Astrocyte of the hippocampus (primary cell): ENCODE measurements at regions not wholly inside any gene's neighbourhood (a gene's known extent, or its start where the extent isn't known, plus 50 kb on each side); places are given as distances from the start of the nearest gene placed in this dataset.
"Not testable (repeated sequence)": the region's sequence is repeated elsewhere in the genome, so short reads cannot be mapped to it uniquely, and the experiment has no call there.

Experiments
- DNase-seq: peaks from one replicate; pipeline ENCODE4 v3.0.0; 2011; ENCODE audit warnings: low read depth, low spot score

DNA sequence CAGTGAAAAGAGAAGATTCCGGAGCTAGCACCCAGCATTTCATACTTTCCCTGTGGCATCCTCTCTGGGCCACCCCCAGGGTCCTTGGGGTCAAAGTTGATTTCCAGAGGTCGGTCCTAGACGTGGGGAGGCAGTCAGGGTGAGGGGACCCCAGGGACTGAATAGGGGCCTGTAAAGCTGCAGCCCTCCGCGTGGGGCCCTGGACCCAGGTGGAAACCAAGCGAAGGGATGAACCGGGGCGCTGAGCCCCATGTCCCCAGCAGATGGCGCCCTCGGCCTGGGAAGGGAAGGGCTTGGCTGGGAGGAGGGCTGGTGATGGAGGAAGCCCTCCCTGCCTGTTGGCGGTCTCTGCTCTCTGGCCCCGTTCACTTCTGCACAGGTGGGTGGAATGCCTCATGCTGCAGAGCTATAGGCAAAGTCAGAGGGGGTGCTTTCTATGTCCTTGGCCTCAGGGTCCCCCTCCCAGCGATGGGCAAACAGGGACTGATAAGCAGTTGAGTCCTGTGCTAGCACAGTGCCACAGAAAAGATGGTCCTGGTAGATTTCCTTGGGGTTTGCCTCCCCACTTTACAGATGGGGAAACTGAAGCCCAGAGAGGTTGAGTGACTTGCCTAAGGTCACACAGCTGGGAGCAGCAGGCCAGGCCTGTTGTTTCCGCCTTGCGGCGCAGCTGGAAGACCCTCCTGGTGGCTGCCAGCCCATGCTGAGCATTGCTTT, 163.4 kb upstream of the CIBAR2 start:
- DNase-seq: peak; percentile 83

DNA sequence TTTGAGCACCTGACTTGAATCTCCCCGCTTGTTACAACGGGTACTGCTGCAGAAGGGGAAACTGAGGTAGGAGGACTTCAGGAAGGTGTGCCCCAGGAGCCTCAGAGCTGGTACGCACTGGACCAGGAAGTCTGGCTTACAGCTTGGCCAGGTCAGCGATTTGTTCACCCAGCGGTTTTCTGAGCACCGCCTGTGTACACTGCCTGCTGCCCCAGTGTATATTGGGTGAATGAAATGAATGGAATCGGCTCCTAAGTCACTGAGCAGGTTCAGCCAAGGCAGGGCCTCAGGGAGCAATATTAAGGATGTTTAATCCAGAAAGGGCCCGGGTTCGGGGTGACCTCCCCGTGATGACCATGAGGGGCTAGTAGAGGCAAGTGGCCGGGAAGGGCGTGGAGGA, 164.0 kb upstream of the CIBAR2 start:
- DNase-seq: no peak

DNA sequence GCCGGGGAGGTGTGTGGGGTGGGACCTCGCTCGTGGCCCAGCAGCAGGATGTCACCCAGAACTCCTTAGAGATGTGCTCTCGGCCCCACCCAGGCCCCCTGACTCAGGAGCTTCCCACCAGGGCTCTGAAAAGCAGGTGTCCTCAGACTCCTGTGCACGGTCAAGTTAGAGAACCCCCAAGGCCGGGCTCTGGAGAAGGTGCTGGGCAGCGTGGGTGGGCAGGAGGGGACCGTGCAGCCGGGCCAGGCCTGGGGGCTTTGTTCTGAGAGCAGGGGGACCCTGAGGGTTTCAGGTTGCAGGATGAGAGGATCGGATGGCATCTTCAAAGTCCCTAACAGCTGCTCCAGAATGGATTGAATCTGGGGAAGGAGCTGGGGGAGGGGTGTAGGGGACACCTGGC, 164.4 kb upstream of the CIBAR2 start:
- DNase-seq: no peak

DNA sequence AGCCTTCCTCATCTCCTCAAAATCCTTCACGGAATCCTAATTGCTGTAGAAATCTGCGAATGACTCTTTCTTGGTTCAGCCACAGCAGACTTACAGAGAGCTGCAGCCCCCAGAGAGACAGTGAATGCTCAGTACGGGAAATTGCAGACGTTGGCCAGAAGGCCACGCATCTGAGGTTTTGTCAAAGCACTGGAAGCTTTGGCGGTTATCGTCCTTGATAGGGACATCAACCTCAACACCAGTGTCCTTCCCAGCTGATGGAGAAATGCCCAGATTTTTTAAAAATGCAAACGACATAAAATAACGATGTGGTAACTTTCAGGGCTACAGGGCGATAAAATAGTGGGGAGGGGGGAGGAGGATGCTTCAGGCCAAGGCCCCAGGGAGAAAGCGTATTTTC, 166.6 kb upstream of the CIBAR2 start:
- DNase-seq: no peak

DNA sequence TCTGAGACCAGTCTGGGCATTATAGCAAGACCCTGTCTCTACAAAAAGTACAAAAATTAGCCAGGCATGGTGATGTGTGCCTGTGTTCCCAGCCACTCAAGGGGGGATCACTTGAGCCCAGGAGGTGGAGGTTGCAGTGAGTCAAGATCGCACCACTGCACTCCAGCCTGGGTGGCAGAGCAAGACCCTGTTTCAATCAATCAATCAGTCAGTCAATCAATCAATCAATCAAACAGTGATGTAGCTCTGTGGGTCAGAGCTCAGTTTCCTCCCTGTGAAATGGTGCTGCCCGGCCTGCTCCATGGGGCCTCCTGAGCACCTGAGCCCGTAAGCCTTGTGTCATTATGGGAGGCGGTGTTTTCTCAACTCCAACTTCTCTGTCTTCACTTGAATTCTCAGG, 167.1 kb upstream of the CIBAR2 start:
- no peak for DNase-seq

DNA sequence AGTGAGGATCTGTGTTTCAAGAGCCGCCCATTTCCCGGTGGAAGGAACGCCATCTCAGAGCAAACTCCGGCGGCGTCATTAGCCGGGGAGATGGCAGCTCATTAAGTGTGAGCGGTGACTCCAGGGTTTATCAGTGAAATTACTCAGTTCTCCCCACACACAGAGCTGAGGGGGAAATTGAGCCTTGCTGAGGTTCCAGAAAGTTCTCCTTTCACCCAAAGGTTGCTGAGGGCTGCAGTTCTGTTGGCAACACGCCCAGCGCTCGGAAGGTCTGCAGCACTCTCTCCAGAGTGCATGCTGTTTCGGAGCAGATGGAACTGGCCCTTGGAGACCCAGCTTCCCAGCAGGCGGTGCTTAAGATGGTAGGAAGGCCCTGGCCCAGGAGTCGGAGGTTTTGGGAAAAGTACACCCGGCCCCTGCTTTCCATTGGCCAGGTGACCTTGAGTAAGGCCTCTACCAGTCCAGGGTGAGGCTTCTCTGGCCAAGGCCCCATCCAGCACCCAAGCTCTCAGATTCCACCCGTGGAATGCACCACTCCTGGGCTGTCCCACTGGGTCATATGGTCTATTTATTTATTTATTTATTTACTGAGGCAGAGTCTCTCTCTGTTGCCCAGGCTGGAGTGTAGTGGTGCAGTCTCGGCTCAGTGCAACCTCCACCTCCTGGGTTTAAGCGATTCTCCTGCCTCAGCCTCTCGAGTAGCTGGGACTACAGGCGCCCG, 167.7 kb upstream of the CIBAR2 start:
- DNase-seq: no peak

DNA sequence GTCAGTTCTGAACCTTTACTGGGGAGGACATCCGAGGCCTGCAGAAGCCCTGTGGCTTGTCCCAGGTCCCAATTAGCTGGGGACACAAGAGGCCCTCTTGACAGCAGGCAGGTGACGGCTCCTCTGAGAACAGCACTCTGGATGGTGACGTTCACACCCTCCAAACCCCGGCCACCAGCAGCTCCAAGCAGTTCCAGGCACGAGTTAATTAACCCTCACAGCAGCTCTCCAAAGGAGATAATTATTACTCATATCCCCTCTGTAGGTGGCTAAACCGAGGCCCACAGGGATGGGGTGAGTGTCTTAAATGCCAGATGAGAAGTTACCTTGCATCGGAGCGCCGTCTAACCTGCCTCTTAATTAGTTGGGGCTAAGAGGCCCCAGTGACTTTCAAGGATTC, 168.9 kb upstream of the CIBAR2 start:
- no peak for DNase-seq

DNA sequence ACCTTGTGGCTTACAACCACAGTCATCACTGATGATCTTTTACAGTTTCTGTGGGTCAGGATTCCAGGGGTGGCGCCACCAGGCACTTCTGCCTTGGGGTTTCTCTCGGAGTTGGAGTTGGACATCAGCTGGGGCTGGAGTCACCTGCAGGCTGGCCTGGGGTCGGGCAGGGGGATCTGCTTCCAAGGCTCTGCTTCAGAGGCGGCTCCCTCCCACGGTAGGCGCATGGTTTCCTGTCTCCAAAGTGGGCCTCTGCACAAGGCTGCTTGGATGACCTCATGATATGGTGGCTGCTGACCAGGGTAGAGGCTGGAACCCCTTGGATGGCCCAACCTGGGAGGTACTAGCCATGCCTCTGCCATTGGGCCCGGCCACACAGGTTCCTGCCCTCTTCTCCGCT, 170.6 kb upstream of the CIBAR2 start:
- no peak for DNase-seq

DNA sequence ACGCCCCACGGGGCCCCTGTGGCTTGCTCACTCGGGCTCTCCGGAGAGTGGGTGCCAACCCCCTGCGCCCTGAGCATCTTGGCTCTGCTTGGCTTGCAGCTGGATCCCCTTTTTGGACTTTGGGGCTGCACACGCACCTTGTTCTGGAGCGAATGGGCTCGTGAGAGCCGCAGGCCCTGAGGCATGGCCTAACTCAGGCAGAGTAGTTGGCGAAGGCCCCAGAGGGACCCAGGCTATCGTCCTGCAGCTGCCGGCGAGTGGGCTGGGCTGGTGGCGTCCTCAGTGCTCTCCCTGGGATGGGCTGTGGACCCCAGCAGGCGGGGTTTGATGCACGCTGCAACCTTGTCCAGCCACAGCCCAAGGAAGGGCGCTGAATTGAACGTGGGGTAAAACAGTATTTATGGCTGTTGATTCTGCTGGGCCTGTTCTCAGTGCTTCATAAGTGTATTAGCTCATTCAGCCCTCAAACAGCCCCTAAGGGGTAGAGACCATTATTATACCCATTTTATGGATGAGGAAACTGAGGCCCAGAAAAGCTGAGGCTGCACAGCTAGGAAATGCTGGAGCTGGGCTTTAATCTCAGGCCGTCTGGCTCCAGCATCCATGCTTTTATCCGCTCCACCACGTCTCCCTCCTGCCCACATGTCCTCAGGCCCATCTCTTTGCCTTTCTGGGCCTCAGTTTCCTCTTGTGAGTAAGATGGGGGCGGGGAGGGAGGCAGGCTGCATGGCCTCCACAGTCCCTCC, 171.2 kb upstream of the CIBAR2 start:
- DNase-seq: no peak

DNA sequence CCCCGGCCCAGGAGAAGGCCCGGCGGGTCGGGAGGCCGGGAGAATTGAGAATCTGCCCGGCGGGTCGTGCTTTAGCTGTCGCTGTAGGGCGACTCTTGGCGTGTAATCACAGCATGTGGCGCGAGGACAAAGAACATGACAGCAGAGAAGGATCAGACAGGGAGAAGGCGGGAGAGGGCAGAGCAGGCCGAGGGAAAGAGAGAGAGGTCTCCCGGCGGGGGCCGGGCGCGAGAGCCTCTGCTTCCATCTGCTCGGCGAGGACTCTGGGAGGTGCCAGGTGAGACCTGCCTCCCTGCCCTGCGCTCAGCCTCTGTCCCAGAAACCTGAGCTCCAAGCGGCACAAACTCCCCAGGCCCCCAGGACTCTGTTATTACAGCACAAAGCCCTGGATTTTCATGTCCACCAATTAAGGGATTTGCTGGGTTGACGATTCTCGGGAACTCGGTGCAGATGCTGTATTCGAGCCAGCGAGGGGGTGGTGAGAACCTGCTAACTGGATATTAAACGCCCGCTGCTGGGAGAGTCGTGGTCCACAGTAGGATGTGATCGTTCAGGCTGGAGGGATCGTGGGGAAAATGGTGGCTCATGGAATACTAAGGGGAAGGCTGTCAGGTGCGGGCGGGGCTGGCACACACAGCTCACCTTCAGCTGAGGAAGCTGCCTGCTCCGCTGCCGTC, 172.0 kb upstream of the CIBAR2 start:
- no peak for DNase-seq

DNA sequence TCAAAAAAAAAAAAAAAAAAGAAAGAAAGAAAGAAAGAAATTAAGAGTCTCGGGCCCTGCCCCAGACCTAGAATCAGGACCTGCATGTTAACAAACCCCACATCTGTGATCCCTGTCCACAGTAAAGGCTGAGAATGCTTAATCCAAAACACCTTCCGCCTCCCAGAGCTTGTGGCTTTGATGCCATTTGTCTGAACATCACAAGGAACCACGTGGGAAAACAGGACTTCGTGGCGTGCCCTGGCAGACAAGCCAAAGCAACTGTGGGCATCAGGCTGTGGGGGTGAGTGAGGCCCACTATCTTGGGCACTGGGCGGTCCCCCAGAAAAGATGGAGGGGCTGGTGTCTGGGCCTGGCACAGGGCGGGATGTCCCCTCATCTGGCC, 173.4 kb upstream of the CIBAR2 start:
- DNase-seq: peak; percentile 40

DNA sequence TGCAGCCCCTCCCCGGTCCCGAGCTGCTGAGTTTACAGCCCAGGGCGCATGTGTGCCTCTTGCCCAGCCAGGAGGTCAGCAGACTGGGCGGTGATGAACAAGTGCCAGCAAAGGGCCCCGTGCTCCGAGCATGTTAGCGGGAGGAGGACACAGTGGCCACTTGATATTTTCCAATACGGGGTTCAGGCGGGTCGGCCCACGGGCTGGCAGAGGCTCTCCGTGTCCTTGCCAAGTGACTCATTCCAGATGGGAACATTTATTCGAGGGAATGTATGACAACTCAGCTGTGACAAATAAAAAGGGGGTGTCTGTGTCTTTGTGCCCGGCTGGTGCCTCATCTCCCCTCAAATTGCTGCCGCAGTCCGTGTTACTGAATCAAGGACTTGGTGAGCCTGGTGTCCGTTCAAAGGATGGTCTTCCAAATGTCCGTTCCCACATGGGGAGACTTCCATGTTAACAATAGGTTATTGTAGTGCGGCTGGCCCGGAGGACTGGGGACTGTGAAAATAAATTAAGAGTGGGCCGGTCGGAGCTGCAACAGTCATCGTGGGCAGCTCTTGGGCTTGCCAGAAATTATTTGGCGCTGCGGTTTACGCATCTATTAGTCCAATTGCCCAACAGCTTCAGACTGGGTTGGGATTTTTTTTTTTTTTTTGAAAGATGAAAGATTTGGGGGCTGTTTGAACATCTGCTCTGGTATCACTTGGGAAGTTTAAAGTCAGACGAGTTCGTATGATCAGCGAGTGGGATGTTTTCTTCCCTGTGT, 174.0 kb upstream of the CIBAR2 start:
- peak; percentile 72 for DNase-seq

DNA sequence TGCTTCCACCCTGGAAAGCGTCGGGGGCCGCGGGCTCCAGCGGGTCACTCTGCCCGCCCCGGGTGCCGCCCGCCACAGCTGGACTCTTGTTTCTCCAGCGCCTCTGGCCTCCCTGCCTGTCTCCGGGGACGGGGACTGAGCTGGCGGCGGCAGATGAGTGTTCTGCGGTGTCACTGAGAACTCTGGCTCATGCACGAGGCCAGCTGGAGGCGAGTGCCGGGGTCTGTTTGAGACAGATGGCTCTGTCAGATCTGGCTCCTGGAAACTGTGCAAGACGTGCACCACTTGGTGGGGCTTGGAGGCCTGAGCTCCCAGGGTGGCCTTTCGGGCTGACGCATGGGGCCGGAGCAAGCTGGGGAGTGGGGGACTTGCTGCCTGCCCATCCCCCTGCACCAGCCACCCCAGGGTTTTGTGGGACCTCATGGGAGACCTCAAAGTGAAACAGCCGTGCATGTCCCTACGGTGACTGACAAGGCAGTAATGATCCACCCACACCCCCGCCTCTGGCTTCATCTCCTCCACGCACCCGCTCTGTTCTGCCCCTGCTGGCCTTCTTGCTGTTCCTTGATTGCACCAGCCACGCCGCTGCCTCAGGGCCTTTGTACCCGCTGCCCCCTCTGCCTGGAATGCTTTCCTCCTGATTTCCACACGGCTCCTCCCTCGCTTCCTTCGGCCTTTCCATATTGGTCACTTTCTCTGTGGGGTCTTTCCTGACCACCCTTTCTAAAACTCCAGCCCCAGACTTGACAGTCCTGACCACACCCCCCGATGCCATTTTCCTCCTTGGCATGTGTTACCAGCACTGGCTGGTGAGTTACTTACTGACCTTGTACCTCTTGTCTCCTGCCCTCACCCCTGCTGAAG, 174.9 kb upstream of the CIBAR2 start:
- DNase-seq: no peak

DNA sequence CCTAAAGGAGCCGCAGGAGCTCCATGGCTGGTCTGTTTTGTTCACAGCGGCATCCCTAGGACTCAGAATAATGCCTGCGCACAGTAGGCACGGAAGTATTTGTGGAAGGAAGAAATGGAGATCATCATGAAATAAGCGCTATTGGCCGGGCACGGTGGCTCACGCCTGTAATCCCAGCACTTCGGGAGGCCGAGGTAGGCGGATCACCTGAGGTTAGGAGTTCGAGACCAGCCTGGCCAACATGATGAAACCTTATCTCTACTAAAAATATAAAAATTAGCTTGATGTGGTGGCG, 175.5 kb upstream of the CIBAR2 start:
- not testable (repeated sequence) for DNase-seq

DNA sequence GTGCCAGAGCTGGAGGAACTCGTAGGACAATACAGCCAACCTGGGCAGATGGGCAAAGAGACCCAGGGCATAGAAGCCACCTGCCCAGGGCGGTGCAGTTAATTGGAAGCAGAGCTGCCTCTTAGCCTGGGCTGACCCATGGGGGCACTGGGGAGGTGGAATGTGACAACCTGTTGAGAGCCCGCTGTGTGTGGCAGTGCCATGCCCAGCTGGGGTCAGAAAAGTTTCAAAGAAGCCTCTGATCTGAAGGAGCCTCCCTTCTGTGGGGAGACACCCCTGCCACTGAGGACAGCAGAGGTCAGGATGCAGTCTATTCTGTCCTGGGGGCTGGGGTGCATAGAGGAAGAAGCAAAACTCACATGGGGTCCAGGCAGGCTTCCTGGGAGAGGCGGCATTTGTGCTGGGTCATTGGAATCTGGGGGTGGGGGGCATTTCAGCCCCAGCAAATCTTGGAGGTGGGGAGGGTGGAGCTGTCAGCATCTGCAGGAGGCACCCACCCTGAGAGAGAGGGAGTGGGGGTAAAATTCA, 176.1 kb upstream of the CIBAR2 start:
- DNase-seq: no peak

DNA sequence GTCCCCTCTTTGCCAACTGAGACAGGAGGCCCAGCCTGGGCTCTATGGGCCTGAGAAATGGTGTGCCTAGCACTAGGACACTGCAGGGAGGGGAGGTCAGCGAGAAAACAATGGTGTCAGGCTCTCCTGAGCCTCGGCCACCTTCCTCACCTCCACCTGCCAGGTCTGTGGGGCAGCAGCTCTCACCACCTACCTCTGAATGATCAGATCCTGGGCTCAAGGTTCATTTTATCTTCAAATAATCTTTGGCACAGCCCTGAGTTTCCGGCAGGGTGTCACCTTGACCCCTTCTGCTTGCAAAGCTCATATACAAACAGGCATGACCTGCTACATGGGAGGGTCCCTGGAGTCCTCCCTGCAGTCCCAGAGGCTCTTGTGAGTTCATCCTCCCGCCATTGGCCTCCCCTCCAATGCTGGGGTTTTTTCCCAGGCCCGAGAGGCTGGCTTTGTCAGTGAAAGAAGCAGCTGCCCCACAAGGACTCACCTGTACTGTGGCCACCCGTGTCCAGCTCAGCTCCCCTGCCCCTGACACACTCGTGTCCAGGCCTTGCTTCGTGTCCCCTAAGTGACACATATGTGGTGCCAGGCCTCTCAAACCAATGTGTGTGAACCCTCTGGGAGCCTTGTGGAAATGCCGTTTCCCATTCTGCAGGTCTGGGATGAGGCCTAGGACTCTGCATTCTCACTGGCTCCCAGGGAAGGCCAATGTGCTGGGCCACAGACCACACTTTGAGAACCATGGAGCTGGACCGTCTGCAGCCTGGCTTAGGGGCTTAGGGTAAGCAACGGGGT, 176.8 kb upstream of the CIBAR2 start:
- no peak for DNase-seq

DNA sequence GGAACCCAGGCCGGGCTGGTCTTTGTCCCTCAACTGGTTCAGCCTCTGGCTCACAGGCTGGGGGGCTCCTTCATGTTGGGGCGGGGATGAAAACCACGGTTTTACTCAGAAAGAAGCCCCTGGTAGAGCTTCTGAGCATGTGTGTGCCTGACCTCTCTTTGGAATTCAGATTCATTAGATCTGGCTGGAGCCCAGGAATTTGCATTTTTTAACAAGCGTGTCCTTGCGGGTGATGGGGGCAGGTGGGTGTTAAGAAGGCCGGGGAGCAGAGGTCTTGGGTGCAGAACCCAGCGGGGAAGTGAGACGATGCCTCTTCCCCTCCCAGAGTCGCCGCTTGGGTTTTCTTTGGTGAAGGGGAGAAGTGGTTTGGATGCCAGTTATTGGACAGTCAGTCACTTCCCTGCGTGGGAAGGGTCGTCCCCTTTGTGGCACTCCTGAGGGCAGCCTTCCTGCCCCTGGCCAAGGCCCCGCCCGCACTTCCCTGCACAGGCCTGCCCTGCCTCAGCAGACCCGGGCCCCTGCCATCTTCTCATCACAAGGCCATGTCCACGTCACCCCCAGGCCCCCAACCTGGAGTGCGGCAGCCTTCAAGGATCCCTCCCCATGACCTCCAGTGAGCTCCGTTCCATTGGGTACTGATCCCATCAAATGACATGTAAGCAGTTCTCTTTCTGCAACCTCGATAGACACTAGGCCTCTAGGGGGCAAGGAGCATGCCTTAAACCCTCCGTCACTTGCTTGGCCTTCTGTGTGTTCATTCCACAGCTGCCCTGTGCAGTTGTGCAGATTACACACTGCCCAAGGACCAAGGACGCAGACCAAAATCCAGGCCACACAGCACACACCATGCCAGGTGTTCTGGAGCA, 177.7 kb upstream of the CIBAR2 start:
- no peak for DNase-seq

DNA sequence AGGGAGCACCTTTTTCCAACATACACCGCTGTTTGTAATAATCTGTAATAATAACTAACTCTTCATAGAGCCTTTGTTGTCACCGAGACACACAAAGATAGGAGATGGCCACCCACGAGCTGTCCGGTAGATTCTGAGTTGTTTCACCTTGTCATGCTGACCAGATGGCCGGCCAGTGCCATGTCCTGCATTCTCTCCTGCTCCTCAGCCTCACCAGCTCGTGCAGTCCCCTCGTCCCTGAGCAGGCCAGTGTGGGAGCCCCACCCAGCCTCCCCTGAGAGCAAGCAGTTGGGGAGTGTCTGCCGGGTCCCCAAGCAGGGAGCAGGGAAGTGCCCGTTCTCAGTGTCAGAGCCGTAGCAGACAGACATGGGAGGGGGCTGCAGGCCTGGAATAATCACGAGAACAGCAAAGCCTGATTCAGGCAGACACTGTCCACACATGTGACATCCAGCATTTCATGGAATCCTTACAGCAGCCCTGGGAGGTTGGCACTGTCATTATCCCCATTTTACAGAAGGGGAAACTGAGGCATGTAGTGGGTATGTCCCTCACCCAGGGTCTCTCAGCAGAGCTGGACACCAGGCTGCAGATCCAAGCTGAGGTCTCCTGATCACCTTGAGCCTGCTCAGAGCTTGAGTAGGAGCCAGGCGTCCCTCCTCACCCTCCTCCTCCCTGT, 178.5 kb upstream of the CIBAR2 start:
- DNase-seq: no peak
